HG03565 (cell line): ENCODE measurements at regions not wholly inside any gene's neighbourhood (a gene's known extent, or its start where the extent isn't known, plus 50 kb on each side); places are given as distances from the start of the nearest gene placed in this dataset.
"Not testable (repeated sequence)": the region's sequence is repeated elsewhere in the genome, so short reads cannot be mapped to it uniquely, and the experiment has no call there.

Source experiments
- ATAC-seq: cut with Tn5 transposase; IDR thresholded peaks from one replicate; pipeline ENCODE4 v1.9.1; 2021; ENCODE audit warnings: mild to moderate bottlenecking, moderate library complexity; ENCODE audit not compliant: unreplicated experiment

DNA sequence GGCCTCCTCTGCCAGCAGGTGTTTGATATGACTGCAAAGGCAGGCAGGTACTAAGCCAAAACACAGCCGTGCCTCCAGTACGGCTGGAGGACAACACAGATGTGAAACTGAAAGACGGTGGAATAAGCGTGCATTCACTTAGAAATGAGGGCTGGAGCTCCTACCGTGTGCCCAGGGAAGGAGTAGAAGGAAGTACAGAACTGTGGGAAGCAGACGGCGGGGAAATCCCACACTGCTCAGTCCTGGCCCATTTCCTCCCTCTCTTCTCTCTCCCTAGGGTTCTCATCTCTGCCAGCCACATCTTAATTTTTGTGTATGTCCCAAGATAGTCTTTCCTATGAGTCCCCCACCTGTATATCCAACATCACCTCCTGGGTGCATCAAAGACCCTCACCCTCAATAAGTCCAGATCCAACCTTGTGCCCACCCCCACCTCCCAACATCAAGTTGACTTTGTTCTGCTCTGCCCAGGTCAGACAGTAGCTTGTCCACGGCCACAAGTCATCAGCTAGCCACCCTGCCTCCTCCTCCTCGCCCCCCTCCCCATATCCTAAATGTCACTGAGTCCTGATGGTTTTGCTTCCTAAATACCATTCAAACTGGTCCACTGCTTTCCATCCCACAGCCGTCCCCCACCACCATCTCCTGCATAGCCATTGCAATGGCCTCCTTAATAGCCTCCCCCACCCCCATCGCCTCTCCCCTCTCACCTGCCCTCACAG lies 77.1 kb upstream of the RPL38 start:
- no peak for ATAC-seq

DNA sequence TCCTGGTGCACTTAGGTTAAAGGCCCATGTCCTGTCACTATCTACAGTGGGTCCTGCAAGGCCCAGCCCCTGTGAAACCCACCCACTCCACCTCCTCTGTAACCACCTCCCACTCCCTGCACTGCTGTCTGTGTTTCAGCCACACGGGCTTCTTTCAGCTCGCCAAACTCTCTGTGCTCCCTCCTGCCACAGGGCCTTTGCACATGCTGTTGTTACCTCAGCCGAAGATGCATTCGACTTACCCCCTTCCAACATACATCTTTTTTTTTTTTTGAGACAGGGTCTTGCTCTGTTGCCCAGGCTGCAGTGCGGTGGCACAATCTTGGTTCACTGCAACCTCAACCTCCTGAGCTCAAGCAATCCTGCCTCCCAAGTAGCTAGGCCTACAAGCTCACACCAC lies 76.5 kb upstream of the RPL38 start:
- no peak for ATAC-seq

DNA sequence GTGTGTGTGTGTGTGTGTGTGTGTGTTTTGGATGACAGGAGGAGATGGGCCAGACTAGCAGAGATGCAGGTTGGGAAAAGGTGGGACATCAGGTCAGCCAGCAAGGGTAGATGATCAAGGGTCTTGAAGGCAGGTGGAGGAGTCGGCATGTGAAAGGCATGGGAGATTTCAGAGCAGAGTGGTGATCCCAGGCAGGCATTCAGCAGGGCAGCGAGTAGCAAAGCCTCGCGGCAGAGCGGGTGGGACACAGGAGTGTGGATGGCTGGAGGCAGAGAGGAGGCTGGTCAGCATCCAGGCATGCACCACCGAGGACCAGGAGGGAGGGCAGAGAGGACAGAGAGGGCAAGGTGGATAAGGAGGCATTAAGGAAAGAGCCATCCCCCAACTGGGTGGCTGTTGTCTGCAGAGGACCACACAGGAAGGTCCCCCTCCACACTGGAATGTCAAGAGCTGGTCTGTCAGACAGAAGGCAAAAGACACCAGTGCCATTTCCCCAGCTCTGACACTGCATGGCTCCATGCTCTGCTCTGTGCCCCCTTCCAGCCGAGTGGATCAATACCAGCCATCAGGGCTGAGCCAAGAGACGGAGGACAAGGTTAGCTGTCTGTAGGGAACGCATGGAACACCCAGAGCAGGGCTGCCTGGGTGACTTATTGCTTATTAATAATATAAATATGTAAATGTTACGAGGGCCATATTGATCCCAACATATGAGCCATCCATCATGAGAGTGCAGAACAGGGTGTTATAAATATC lies 74.8 kb upstream of the RPL38 start:
- ATAC-seq, result no peak

DNA sequence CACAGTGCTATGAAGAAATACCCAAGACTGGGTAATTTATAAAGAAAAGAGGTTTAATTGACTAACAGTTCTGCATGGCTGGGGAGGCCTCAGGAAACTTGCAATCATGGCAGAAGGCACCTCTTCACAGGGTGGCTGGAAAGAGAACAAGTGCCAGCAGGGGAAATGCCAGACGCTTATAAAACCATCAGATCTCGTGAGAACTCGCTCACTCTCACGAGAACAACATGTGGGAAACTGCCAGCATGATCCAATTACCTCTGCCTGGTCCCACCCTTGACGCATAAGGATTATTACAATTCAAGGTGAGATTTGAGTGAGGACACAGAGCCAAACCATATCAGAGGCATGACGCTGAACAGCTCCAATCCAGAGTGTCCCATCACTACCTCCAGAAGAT lies 73.7 kb upstream of the RPL38 start:
- not testable (repeated sequence) for ATAC-seq

DNA sequence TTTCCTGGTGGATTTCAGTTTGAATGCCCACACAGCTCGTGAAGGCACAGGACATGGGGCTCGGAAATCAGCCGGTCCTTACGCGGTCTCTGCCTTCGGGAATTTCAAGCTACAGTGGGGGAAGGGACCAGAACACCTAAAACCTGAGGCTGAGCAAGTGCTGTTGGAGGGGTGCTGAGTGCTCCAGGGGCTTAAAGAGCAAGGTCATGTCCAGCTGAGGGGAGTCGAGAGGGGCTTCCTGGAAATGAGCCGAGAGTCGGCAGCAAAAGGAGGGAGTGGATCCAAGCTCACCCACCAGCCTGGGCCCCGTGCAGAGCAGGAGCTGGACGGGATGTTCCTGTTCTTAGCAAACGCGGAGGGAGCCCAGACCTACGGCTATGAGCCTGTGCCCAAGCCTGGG lies 73.2 kb upstream of the RPL38 start:
- ATAC-seq, result no peak

DNA sequence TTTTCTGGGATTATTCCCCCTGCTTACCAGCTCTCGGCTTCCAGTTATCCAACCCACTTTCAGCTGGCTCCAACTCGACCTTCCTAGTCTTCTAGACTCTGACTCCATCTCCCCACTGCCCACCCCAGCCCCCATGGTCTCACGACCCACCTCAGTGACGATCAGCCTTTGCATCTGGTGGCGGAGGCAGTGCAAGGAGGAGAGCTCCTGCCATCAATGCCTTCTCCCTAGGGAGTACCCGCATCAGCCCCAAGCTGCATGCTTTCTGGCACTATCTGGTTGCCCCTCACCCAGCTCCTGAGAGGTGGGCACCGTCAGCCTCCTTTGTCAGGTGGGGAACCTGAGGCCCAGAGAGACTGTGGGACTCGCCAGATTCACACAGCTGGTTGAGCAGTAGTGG lies 72.6 kb upstream of the RPL38 start:
- no peak for ATAC-seq

DNA sequence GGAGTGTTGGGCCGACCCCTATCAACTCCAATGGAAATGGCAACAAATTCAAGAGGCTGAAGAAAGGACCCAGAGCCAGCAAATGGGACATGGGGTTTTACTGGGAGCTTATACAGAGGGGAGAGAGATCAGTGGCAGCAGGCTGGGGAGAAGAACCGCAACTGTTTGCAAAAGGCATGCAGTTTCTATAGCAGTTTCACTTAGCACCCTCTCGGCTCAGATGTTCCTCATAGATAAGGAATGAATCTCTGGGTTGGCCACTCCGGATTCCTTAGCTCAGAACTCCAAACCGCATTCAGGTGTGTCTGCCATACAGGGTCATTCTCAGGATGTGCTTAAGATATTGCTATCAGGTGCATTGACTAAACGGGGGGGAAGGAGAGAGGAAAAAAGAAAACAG lies 71.1 kb upstream of the RPL38 start:
- no peak for ATAC-seq

DNA sequence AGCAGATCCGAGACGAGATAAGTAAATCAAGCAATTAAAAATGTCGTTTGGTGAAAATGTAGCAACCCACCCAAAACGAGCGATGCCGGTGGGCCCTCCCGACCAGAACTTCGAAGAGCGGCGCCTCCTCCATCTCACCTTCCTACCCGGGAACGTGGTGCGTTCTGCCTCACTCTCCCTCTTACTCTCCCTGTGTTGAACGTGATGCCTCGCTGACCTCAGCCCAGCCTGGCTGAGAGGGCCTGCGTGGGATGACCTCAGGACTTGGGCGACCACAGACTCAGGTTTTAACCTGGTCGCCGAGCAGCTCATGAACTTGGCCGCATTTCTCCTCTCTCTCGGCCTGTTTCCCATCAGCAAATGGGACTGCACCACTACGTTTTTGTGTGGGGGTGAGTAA lies 69.7 kb upstream of the RPL38 start:
- no peak for ATAC-seq

DNA sequence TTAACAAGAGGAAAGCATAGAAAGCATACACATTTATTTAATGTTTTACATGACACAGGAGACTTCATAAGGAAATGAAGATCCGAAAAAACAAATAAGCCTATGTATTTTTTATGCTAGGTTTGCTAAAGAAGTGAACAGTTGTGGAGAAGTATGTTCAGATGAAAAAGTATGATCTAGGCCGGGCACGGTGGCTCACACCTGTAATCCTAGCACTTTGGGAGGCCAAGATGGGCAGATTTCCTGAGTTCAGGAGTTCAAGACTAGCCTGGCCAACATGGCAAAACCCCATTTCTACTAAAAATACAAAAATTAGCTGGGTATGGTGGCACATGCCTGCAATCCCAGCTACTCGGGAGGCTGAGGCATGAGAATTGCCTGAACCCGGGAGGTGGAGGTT lies 69.2 kb upstream of the RPL38 start:
- ATAC-seq, result not testable (repeated sequence)

DNA sequence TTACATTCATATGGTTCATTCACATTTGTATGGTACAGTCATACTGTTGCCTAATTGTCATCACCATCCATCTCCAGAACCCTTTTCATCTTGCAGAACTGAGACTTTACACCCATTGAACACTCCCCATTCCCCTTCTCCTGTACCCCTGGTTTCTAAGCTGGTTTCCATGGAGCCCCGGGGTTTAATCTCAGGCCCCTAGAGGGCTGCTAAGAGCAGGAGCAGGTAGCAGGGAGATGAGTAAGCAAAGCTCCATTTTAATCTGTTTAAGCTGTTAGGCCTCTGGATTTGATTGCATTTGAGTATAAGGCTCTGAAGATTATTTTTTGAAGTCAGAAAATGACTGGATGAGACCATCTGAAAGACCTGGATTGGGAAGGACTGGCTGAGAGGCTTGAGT lies 68.5 kb upstream of the RPL38 start:
- no peak for ATAC-seq

DNA sequence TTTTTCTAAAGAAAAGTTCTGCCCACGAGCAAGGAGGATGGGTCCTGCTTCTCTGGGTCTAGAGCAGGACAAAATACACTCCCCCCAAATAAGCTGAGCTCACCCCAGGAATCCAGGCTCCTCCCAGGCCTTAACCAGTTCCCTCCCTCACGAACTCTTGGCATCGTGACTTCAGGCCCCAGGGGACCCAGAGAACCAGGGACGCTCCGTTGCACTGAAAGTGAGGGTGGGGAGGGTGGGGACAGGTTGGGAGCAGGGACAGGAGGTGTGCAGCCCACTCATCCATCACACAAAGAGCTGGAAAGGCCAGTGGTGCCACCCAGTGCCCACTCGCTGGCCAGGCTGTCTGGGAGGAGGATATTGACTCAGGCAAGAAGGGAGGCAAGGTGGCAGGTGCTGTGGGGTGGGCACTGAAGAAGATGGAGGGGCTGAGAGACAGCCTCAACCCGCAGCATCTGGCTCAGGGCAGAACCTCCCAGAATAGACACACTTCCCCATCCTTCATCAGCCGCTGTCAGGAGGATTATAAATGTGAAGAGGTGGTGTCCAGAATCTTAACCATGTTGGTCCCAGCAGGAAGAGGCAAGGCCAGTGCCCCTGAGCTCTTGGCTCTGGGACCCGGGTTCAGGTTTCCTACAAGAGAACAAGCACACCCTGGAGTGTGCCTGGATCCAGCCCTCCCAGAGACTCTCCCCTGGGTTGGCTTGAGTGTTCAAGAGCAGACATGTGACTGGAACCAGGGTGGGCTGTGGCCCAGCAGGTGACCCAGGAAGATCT lies 67.9 kb upstream of the RPL38 start:
- ATAC-seq, result no peak

DNA sequence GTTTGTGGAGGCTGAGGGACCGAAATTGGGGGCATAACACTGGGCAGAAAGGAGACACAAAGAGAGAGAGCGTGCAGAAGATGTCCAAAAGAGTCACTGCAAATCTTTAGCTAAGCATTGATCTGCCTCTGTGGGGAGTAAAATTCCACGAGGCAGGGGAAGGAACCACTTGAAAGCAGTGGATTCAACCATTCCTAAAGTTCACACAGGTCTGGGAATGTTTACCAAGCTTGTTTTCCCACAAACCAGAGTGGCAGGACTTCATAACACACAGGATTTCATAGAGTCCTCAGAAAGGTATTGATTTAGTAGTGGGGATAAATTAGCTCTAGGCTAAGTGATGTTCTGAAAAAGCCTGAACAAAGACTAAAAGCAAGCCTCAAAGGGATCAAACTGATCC lies 66.1 kb upstream of the RPL38 start:
- no peak for ATAC-seq

DNA sequence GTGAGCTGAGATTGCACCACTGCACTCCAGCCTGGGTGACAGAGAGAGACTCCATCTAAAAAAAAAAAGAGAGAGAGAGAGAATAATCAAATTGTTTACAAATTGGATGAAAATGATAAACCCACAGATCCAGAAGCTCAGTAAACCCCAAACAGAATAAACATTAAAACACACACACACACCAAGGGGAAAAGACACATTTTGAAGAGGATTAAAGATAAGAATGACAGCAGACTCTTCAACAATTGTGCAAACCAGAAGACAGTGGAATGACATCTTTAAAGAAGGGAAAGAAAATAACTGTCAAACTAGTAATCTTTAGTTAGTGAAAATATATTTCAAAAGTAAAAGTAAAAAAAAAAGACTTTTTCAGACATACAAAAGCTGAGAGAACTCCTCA lies 64.4 kb upstream of the RPL38 start:
- ATAC-seq, result no peak

DNA sequence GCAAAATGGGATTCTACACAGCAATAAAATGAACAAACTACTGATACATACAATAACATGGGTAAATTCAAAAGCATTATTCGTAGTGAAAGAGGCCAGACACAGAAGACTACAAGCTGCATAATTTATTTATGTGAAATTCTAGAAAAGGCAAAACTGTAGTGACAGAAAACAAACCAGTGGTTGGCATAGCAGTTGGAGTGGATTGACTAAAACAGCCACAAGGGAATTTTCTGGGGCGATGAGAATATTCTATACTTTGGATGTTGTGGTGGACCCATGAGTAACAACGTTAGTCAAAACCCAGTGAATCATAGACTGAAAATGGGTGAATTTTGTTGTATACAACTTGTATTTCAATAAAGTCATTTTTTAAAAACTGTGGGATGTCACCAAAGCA lies 63.2 kb upstream of the RPL38 start:
- no peak for ATAC-seq

DNA sequence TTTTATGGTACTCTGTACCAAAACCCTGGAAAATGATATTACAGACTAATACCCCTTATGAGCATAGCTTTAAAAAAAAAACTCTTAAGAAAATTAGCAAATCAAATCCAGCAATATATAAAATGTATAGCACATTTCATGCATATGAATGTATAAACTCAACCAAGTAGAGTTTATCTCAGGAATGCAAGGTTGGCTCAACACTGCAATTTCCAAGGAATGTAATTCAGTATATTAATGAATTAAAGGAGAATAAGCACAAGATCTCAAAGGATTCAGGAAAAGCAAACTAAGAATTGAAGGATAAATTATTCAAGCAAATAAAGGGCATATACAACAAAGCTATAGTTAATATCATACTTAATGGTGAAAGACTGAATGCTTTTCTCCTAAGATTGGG lies 61.9 kb upstream of the RPL38 start:
- no peak for ATAC-seq

DNA sequence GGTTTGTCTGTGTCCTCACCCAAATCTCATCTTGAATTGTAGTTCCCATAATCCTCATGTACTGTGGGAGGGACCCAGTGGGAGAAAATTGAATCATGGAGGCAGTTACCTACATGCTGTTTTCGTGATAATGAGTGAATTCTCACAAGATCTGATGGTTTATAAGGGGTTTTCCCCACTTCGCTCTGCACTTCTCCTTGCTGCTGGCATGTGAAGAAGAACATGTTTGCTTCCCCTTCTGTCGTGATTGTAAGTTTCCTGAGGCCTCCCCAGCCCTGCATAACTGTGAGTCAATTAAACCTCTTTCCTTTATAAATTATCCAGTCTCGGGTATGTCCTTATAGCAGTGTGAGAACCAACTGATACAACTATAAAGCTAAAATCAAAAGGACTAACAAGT lies 60.2 kb upstream of the RPL38 start:
- not testable (repeated sequence) for ATAC-seq

DNA sequence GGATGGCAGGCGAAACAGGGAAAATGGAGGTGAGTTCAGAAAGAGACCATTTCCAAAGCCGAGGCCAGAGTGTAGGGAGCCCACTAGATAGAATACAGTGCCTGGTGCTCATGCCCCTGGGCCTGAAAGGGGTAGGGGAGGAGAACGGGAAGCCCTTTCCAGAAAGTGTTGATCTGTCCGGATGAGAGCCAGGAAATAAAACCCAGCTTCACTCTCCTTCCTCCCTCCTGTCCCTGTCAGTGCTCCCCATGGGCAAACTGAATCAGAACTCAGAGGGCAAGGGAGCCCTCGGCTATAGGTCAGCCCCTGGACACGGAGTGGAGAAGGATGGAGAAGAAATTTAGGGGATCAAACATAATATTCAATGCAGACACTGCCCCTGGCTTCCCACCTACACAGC lies 57.7 kb upstream of the RPL38 start:
- ATAC-seq, result no peak

DNA sequence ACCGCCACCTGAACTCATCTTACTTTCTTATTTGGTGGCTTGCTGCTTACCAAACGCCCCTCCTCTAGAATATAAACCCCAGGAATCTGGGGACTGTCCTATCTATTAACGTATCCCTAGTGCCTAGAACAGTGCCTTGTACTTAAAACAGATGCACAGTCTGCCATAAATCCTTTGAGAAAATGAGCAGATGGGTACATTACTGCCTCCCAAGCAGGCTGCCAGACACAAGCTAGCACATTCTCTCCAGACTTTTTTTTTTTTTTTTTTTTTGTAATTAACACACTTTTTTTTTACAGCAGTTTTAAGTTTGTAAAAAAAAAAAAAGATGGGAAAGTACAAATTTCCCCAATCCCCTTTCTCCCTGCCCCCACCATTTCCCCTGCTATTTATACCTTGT lies 57.3 kb upstream of the RPL38 start:
- no peak for ATAC-seq

DNA sequence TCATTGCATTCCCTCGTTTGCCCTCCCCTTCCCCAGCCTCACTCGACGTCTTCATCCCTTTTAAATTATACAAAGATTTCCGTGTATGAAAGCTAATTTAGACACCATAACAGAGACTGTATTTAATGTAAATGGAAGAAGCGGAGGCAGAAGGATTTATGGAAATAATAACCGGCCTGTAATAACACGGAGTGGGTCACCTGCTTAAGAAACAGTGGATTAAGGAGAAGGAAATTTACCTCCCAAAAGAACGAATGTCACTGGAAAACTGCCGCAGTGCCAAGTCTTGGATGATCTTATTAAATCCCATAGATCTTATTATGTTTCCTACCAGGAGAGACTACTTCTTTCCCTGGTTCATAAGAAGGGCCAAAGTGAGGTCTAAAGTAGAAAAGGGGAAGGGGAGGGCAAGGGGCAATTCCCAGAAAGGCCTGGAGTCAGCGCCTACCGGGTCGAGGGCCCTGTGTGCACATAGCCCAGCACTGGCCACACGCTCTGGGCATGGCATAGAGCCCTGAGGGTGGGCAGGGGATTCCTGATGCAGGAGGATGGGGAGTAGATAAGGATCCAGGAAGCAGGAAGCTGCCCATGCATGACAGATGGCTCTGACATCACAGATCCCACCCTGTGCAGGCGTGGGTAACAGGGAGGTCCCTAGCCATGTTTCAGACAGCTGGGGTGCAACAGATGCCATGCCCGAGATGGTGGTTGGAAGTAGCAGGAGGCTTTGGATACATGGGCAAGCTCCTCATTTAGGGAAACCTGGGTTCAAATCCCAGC lies 56.2 kb upstream of the RPL38 start:
- ATAC-seq, result no peak

DNA sequence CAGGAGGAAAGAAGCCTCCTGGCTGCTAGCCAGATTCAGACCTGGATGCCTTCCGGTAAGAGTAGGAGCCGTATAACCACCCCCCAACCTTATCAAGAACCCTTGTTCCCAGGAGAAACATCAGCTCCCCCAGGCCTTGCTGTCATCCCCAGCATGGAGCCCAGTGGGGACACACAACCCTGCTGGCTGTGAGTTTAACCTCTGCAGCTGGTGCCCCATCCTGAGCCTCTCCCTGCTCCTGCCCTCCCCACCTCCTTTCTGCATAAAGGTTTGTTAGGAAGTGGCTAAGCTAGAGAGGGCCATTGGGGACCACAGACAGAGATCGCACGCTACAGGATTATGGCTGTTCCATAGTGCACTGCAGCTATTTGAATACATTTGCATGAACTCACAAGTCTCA lies 55.5 kb upstream of the RPL38 start:
- no peak for ATAC-seq

DNA sequence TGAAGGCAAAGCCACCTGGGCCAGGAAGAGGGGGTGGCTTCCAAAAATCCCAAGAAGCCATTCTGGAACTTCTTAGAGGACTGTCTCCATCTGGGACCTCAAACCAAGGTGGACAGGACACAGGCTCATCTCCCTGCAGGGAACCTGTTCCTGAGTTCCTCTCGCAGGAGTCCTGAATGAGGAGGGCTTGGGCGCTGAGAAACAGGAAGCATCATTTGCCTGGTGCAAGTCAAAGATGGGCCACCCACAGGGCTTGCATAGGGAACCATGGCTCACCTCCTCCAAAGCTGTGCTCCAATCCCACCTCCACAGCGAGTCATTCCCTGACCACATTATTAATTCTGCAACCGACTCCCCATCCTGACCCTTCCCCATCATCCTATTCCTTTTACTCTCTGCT lies 55.0 kb upstream of the RPL38 start:
- no peak for ATAC-seq
